Tibial nerve (tissue), 4 donors: ENCODE measurements at regions not wholly inside any gene's neighbourhood (a gene's known extent, or its start where the extent isn't known, plus 50 kb on each side); places are given as distances from the start of the nearest gene placed in this dataset.

Experiments
- DNase-seq, 2 donors: peaks; one replicate each; pipeline ENCODE4 v3.0.0-alpha.2; 2019; ENCODE audit warnings: low spot score in 2 of 2
- H3K27ac ChIP-seq, 4 donors: fragments of 200-600 bp; sonication (generic) in 3 of 4; one replicate each; pipeline ENCODE4 v1.5.1; 2017 to 2019; ENCODE audit warnings: mild to moderate bottlenecking in 1 of 4
- H3K27me3 ChIP-seq, 2 donors: fragments of 200-600 bp; sonication (generic) in 1 of 2; one replicate each; pipeline versions ENCODE4 v1.5.1 to v1.6.0; 2017 to 2019
- H3K36me3 ChIP-seq, 3 donors: fragments of 200-600 bp; sonication (generic); one replicate each; pipeline ENCODE4 v1.5.1; 2018 to 2019
- H3K4me1 ChIP-seq, 4 donors: fragments of 200-600 bp; sonication (generic) in 3 of 4; one replicate each; pipeline ENCODE4 v1.5.1; 2017 to 2019
- H3K4me3 ChIP-seq, 4 donors: fragments of 200-600 bp; sonication (generic) in 3 of 4; one replicate each; pipeline ENCODE4 v1.5.1; 2017 to 2019; ENCODE audit warnings: mild to moderate bottlenecking in 1 of 4, moderate library complexity in 1 of 4
- H3K9me3 ChIP-seq, 4 donors: fragments of 200-600 bp; sonication (generic) in 3 of 4; one replicate each; pipeline ENCODE4 v1.5.1; 2017 to 2019
- EP300 ChIP-seq, 2 donors: sonication (generic); formaldehyde crosslinking; IDR thresholded peaks; one replicate each; pipeline ENCODE4 v1.6.1; 2017; ENCODE audit warnings: antibody characterized with exemption in 2 of 2, mild to moderate bottlenecking in 1 of 2
- POLR2A ChIP-seq, 2 donors: fragments of 450-650 bp; IDR thresholded peaks; one replicate each; pipeline ENCODE4 v1.6.1; 2017; ENCODE audit warnings: antibody characterized with exemption in 2 of 2, mild to moderate bottlenecking in 2 of 2, moderate library complexity in 2 of 2
- WGBS, 2 donors: methylation state at CpG; one replicate each; pipeline ENCODE4 v1.1.5; 2018; 5-methylcytosine and 5-hydroxymethylcytosine counted together
- TF ChIP-seq, protein P1 (sequence below), 5 experiments: fragments of 200-600 bp in 3 of 5; fragments of 450-650 bp in 2 of 5; sonication (generic) in 3 of 5; IDR thresholded peaks; one replicate each; pipeline ENCODE4 v1.5.1; 2016 to 2019; ENCODE audit warnings: antibody characterized with exemption in 5 of 5, mild to moderate bottlenecking in 3 of 5, moderate library complexity in 2 of 5

DNA sequence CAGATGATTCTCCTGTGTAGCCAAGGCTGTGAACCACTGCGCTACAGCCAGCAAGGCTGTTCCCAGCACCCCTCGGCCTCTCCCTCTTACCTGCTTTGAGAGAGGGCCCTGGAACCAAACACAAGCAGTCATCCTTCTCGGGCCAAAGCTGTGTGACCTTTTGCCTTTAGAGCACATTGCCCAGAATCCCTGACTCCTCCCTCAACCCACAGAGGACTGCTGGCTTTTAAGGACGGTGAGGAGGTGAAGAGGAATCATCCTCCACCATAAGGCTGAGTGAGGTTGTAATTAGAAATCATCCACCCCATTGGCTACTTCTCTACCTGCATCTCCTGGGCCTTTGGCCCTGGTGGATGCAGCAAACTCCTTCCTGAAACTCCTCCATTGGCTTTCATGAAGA is 93.6 kb upstream of the PJA1 start:
- Histone ChIP-seq H3K4me3 (no peak overlapping the region), H3K27ac (no peak overlapping the region), H3K36me3 (no peaks in the 10 kb centered on the region), H3K9me3 (no peaks in the 10 kb centered on the region), H3K4me1 (no peaks in the 10 kb centered on the region), H3K27me3 (peaks cover 0 to 10% of the 10 kb centered on the region in 2 donors)
- TF ChIP-seq POLR2A (IDR thresholded peaks at IDR 0.05), result no peak
- TF ChIP-seq, protein P1, sequence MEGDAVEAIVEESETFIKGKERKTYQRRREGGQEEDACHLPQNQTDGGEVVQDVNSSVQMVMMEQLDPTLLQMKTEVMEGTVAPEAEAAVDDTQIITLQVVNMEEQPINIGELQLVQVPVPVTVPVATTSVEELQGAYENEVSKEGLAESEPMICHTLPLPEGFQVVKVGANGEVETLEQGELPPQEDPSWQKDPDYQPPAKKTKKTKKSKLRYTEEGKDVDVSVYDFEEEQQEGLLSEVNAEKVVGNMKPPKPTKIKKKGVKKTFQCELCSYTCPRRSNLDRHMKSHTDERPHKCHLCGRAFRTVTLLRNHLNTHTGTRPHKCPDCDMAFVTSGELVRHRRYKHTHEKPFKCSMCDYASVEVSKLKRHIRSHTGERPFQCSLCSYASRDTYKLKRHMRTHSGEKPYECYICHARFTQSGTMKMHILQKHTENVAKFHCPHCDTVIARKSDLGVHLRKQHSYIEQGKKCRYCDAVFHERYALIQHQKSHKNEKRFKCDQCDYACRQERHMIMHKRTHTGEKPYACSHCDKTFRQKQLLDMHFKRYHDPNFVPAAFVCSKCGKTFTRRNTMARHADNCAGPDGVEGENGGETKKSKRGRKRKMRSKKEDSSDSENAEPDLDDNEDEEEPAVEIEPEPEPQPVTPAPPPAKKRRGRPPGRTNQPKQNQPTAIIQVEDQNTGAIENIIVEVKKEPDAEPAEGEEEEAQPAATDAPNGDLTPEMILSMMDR (IDR thresholded peaks at IDR 0.05), result no peak
- no peak for TF ChIP-seq EP300 (IDR thresholded peaks at IDR 0.05)
- WGBS, 2 donors, result 52 to 64% methylated on average over 4 of the region's 4 CpGs
- no peak for DNase-seq

DNA sequence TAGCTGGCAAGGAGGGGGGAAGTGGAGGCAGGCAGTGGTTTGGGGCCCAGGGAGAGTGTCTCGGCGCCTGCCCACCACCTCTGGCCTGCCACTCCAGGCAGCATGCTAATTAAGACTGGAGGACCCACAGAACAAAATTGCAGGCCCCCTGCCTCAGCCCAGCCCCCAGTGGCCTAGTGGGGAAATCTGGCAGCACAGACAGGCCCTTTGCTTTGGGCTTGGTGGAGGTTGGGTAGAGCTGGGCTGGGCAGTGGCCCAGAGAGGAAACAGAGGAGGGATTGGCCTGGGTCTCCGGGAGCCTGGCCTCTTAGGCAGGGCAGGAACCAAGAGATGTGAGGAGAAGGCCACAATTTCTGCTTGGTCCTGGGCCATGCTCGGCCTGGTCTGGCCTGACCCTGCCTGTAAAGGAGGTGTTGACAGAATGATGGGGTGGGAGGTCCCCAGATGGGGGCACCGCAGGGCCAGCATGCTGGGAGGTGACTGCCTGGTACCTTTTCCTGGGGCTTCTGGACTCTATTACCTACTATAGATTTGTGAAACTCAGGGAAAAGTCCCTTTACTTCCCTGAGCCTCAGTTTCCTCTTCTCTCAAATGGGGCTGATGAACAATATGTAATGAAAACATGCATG is 92.4 kb upstream of the PJA1 start:
- H3K27me3 ChIP-seq, result no peaks in the 10 kb centered on the region
- no peak for DNase-seq
- H3K36me3 ChIP-seq, result no peaks in the 10 kb centered on the region
- 60 to 70% methylated on average over 2 to 4 of the region's 5 CpGs for WGBS, 2 donors
- TF ChIP-seq, protein P1 (IDR thresholded peaks at IDR 0.05), result no peak
- TF ChIP-seq EP300 (IDR thresholded peaks at IDR 0.05) (no peak), POLR2A (IDR thresholded peaks at IDR 0.05) (no peak)
- H3K4me3 ChIP-seq, result no peak overlapping the region
- no peaks in the 10 kb centered on the region for H3K4me1 ChIP-seq
- H3K9me3 ChIP-seq, result no peaks in the 10 kb centered on the region
- no peak overlapping the region for H3K27ac ChIP-seq

DNA sequence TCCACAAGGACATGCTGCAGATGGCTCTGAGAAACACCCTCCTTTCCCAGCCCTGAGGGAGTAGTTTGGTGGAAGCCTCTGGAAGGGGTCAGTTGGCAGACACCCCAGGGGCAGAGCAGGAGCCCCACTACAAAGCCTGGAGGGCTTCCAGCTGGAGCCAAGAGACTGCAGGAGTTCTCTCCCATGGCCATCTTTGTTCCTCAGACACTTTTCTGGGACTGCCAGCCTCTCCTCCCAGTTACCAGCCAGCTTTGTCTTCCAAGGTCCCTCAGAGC is 91.0 kb upstream of the PJA1 start:
- TF ChIP-seq POLR2A (IDR thresholded peaks at IDR 0.05) (no peak), EP300 (IDR thresholded peaks at IDR 0.05) (no peak)
- TF ChIP-seq, protein P1 (IDR thresholded peaks at IDR 0.05), result no peak
- no peaks in the 10 kb centered on the region for H3K9me3 ChIP-seq
- H3K4me3 ChIP-seq, result no peak overlapping the region
- H3K36me3 ChIP-seq, result no peaks in the 10 kb centered on the region
- no peaks in the 10 kb centered on the region for H3K4me1 ChIP-seq
- no peaks in the 10 kb centered on the region for H3K27me3 ChIP-seq
- H3K27ac ChIP-seq, result no peak overlapping the region
- DNase-seq, result no peak

DNA sequence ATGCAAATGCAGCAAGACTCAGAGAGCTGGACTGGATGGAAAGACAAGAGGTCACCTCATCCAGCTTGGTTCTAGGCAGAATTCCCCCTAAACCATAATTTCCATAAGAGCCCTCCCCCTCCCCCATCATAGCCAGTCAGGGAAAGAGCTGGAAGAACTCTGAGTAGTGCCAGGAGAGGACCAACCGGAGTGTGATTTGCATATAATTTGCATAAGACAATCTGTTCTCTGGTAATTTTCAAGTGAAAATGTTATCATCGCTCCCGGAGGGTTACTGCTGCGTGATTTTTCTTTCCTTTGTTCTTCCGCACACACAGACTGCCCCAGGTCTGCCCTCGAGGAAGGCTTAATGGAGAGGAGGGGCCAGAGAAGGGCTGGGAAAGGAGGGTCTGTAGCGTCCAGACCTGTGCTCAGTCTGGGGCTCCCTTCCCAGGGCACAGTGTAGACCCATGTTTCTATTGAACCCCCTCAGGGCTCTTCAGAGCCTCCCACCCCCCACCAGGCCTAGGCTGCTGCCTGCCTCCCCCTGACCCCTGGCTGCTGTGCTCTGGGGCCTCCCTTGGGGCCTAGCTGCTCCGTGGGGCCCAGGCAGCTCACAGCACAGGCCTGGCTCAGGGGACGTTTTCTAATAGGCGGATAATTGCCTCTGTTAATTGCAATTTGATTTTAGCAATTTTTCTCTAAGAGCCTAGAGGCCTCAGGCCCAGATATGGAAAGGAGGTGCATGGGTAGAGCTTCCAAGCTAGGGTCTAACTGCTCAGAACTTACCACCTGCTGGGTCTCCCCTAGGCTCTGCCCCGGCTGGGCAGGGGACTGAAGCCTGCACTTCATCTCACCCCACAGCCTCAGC is 90.4 kb upstream of the PJA1 start:
- Histone ChIP-seq H3K4me3 (no peak overlapping the region), H3K9me3 (no peaks in the 10 kb centered on the region), H3K27me3 (no peaks in the 10 kb centered on the region), H3K36me3 (no peaks in the 10 kb centered on the region), H3K27ac (no peak overlapping the region), H3K4me1 (no peaks in the 10 kb centered on the region)
- no peak for DNase-seq
- TF ChIP-seq, protein P1 (IDR thresholded peaks at IDR 0.05), result no peak
- TF ChIP-seq EP300 (IDR thresholded peaks at IDR 0.05), result no peak
- WGBS, 2 donors, result 53 to 64% methylated on average over 9 to 11 of the region's 11 CpGs

DNA sequence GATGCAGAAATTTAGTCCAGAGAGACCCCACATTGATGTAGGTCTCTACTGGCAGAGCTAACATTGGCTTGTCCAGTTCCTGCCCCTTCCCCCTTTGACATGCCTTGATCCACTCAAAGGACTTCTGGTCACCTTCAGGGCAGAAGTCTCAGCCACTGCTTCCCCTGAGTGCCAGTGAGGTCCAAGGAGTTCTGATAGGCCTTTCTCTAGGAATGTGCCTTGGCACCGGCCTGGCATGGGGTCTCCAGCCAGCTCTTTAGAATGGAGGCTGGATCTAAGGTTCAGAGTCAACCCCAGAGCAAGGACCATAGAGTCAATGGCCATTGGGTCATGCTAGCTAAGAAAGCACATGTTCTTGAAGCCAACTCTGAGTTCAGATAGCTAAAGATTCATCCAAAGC is 88.6 kb upstream of the PJA1 start:
- Histone ChIP-seq H3K36me3 (no peaks in the 10 kb centered on the region), H3K27ac (no peak overlapping the region), H3K4me1 (no peaks in the 10 kb centered on the region), H3K9me3 (no peaks in the 10 kb centered on the region), H3K27me3 (no peaks in the 10 kb centered on the region), H3K4me3 (no peak overlapping the region)
- no peak for DNase-seq
- TF ChIP-seq, protein P1 (IDR thresholded peaks at IDR 0.05), result no peak
- TF ChIP-seq POLR2A (IDR thresholded peaks at IDR 0.05) (no peak), EP300 (IDR thresholded peaks at IDR 0.05) (no peak)
- 56% methylated on average over 1 of the region's 1 CpG; no CpG with 5 or more reads in 1 of the 2 donors for WGBS, 2 donors
